ENCODE measurements at regions not wholly inside any gene's neighbourhood (a gene's known extent, or its start where the extent isn't known, plus 50 kb on each side); places are given as distances from the start of the nearest gene placed in this dataset.
"Not testable (repeated sequence)": the region's sequence is repeated elsewhere in the genome, so short reads cannot be mapped to it uniquely, and the experiment has no call there.

DNA sequence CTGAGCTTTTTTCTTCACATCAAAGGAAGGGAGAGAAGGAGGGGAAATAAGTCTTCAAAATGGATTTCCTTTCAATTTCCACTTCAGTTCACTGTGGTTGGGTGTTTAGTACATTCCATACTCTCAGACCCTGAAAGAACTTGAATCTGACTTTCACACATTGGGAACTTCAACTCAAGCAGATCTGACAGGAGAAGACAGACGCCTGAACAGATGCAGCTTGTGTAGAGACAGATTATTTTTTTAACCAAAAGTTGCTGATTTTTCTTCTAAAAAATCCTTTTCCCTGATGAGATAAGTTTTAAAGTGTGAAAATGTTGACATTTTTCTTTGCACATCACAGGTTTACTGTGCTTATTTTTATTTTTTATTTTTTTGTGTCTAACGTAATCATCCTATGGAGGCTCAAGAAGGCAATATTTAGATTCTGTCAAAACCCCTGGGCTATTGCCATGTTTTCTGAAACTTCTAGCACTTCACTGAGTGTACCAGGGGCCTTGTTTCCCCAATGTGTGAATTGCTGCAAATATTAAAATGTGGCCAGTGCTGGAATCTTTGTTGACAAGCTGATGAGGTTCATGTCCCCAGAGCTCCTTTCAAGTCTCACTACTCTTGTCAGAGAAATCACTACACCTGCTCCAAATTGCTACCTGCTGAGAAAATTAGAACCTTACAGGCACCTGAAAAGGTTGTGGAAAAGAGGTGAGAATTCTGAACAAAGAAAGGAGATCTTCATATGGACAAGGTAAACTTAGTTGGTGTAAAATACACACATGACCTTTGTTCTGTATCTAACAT is 214.8 kb upstream of the BTBD3 start:
- in situ Hi-C loops (cut with MboI; ENCODE audit: low sequenced_read_pairs, unreplicated experiment): no loop called here
- DNase-seq (ENCODE audit: low spot score): no peak
- TF ChIP-seq, protein P1, sequence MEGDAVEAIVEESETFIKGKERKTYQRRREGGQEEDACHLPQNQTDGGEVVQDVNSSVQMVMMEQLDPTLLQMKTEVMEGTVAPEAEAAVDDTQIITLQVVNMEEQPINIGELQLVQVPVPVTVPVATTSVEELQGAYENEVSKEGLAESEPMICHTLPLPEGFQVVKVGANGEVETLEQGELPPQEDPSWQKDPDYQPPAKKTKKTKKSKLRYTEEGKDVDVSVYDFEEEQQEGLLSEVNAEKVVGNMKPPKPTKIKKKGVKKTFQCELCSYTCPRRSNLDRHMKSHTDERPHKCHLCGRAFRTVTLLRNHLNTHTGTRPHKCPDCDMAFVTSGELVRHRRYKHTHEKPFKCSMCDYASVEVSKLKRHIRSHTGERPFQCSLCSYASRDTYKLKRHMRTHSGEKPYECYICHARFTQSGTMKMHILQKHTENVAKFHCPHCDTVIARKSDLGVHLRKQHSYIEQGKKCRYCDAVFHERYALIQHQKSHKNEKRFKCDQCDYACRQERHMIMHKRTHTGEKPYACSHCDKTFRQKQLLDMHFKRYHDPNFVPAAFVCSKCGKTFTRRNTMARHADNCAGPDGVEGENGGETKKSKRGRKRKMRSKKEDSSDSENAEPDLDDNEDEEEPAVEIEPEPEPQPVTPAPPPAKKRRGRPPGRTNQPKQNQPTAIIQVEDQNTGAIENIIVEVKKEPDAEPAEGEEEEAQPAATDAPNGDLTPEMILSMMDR (IDR thresholded peaks at IDR 0.05; ENCODE audit: borderline replicate concordance, control extremely low read depth, extremely low read depth, insufficient read depth, missing control alignments): no peak

DNA sequence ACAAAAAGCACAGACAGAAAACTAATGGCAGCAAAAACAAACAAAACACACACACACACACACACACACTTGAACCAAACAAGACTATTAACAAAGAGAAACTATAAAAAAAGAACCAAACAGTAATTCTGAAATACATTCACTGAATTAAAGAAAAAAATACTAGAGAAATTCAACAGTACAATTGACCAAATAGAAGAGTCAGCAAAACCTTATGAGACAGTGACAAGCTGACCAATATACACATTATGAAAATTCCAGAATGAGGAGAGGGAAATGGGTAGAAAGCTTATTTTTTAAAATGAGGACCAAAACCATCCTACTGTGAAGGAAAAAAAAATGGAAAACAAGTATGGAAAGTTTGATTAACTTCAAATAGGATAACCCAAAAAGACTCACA is 212.2 kb upstream of the BTBD3 start:
- no peak for DNase-seq (ENCODE audit: low spot score)
- in situ Hi-C loops (cut with MboI; ENCODE audit: low sequenced_read_pairs, unreplicated experiment): no loop called here
- TF ChIP-seq, protein P1 (IDR thresholded peaks at IDR 0.05; ENCODE audit: borderline replicate concordance, control extremely low read depth, extremely low read depth, insufficient read depth, missing control alignments): no peak

DNA sequence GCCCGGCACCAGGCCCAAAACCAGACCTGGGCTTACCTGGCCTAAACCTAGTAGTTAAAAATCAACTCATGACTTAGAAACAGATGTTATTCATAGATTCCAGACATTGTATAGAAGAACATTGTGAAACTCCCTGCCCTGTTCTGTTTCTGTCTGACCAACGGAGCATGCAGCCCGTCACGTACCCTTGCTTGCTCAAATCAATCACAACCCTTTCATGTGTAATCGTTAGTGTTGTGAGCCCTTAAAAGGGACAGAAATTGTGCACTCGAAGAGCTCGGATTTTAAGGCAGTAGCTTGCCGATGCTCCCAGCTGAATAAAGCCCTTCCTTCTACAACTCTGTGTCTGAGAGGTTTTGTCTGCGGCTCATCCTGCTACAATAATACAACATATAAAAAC is 209.5 kb upstream of the BTBD3 start:
- in situ Hi-C loops (cut with MboI; ENCODE audit: low sequenced_read_pairs, unreplicated experiment); DNase-seq (ENCODE audit: low spot score): not testable (repeated sequence)

DNA sequence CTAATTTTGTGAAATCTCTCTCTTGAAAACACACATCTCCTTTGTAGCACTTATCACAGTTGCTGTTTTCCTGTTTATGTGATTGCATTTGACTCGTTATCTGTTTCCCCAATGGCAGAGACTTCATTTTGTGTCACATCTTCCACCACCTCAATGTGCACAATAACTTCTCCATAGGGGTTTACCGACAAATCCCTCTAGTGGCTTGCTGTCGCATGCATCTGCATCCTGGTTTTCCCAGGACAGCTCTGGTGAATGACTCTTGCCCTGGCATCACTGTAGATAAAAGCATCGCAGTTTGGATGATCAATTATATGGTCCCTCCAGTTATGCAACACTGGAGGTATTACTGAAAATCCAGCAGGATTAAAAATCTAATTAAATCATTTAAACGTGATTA is 206.5 kb upstream of the BTBD3 start:
- TF ChIP-seq, protein P1 (IDR thresholded peaks at IDR 0.05; ENCODE audit: borderline replicate concordance, control extremely low read depth, extremely low read depth, insufficient read depth, missing control alignments): no peak
- DNase-seq (ENCODE audit: low spot score): no peak
- in situ Hi-C loops (cut with MboI; ENCODE audit: low sequenced_read_pairs, unreplicated experiment): no loop called here

DNA sequence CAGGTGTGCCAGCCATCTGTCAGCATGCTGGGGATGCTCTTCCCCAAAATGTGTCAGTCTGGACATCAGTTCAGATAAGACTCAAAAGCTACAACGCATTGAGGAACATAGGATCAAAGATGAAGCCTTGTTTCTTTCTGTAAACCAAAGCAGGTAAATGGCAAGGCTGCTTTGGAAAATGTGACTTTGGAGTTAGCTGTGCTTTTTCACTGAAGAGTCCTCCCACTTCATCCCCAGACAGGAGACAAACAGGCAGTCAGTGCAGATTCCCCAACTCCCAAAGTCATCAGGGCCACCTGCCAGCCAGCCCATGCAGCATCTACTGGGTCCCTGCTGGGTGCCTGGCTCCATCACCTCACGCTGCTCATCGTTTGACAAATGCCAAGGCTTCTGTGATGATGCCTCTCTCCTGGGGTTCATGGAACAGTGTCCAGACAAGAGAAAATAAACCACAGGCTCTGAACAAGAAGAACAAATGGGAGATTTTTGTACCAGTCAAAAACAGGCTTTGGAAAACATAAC is 205.0 kb upstream of the BTBD3 start:
- TF ChIP-seq, protein P1 (IDR thresholded peaks at IDR 0.05; ENCODE audit: borderline replicate concordance, control extremely low read depth, extremely low read depth, insufficient read depth, missing control alignments): no peak
- DNase-seq (ENCODE audit: low spot score): no peak
- in situ Hi-C loops (cut with MboI; ENCODE audit: low sequenced_read_pairs, unreplicated experiment): no loop called here

DNA sequence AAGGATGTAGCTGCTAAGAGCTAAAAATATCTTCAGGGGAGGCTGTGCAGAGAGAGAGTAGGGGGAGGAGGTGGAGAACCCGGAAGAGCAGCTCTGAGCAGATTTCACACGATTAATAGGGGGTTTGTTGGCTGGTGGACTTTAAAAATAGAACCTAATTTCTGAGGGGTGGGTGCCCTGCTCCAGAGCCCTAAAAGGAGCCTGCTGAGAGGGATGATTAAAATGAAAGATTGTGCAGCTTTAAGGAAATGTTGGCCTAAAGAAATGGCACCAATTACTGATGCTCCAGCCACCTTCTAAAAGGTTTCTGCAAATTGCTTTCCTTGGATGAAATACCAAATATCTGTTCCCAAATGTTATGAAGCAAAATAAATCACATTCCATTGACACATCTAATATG is 202.8 kb upstream of the BTBD3 start:
- in situ Hi-C loops (cut with MboI; ENCODE audit: low sequenced_read_pairs, unreplicated experiment): no loop called here
- no peak for DNase-seq (ENCODE audit: low spot score)
- TF ChIP-seq, protein P1 (IDR thresholded peaks at IDR 0.05; ENCODE audit: borderline replicate concordance, control extremely low read depth, extremely low read depth, insufficient read depth, missing control alignments): no peak

DNA sequence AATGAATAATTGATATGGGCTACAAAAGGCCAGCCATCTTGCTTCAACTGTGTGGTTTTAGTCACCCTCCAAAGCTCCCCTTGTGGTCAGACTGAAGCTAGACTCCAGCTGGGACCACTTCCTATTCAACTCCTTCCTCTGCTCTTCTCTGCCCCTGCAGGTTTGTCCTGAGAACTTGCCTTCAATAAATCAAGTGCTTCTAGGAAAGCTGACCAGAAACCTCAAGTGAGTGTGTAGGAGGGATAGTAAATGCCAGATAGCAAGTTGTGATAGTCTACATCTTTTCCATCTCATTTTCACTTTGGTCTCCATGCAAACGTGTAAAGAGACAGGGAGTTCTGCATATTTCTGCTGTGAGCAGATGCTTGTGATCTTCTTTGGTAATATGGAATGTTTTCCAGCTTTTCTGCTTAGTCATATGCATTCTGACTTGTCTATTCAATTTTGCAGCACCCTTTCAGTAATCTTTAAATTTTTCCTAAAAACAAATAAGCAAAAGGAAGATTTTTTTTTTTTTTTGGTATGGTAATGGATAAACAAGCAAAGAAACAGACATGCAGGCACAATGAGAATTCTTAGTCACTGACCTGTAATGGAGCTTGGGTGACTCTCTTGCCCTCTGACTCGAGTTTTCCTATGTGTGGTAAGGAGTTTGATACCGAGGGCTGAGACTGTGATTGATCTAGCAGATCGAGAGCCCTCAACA is 201.3 kb upstream of the BTBD3 start:
- TF ChIP-seq, protein P1 (IDR thresholded peaks at IDR 0.05; ENCODE audit: borderline replicate concordance, control extremely low read depth, extremely low read depth, insufficient read depth, missing control alignments): no peak
- DNase-seq (ENCODE audit: low spot score): no peak
- in situ Hi-C loops (cut with MboI; ENCODE audit: low sequenced_read_pairs, unreplicated experiment): no loop called here

Data from GM13976 (cell line).